HepG2 (cell line): ENCODE measurements at regions not wholly inside any gene's neighbourhood (a gene's known extent, or its start where the extent isn't known, plus 50 kb on each side); places are given as distances from the start of the nearest gene placed in this dataset.

Experiments used
- ATAC-seq: fragments of 200-7000 bp; cut with Tn5 transposase; 3 replicates; pipeline ENCODE4 v1.9.1; 2020; ENCODE audit warnings: mild to moderate bottlenecking, moderate library complexity
- BruUV-seq: library from RNA; stranded (reverse); fragments of 400-500 nt; replicated peaks from 2 replicates; lab custom pipeline; 2021; lab: Mats Ljungman, UMichigan
- CTCF ChIA-PET: fragments of 300-600 bp; formaldehyde crosslinking; extraction: SDS; loops from one replicate; lab custom pipeline; 2021; ENCODE audit warnings: low total read pairs, inconsistent platforms, low intra/inter-chr PET ratio; lab: Yijun Ruan, JAX
- POLR2A ChIA-PET: fragments of 350-600 bp; sonication (Branson Sonifier 250); formaldehyde crosslinking; loops from one replicate; lab custom pipeline; 2020; ENCODE audit warnings: antibody characterized with exemption, inconsistent platforms; lab: Yijun Ruan, JAX
- DNase-seq: peaks from one replicate; pipeline ENCODE4 v3.0.0-alpha.2; 2015; ENCODE audit warnings: low spot score
- FAIRE-seq: peaks from 3 replicates; lab custom pipeline; 2011; peaks lifted over from hg19 to GRCh38; lab: Jason Lieb, UNC
- H2AFZ ChIP-seq: one replicate; pipeline ENCODE4 v1.6.1; 2011; ENCODE audit warnings: low read length, inconsistent platforms
- H3K27ac ChIP-seq: fragments of 300-600 bp; 3 replicates; pipeline ENCODE4 v1.8.0; 2011; ENCODE audit warnings: mixed run types, mild to moderate bottlenecking, mixed read lengths, low read length, inconsistent platforms; ENCODE audit not compliant: insufficient read depth; ENCODE audit errors: extremely low read length
- H3K27me3 ChIP-seq, 2 experiments: fragments of 200-600 bp in 1 of 2; 2 replicates in 1 of 2; 3 replicates in 1 of 2; pipeline versions ENCODE4 v1.6.0 to v1.8.0; 2011; ENCODE audit warnings: low read length in 2 of 2, mild to moderate bottlenecking in 2 of 2, moderate library complexity in 2 of 2, inconsistent platforms in 1 of 2; ENCODE audit not compliant: insufficient read depth in 2 of 2, control insufficient read depth in 1 of 2
- H3K36me3 ChIP-seq, 2 experiments: fragments of 200-600 bp in 1 of 2; replicated peaks in 1 of 2; 2 replicates in 1 of 2; 3 replicates in 1 of 2; pipeline versions ENCODE4 v1.5.1 to v1.8.0; 2011; ENCODE audit warnings: low read length in 2 of 2, inconsistent platforms in 1 of 2; ENCODE audit not compliant: insufficient read depth in 2 of 2, control insufficient read depth in 1 of 2
- H3K4me1 ChIP-seq: 2 replicates; pipeline ENCODE4 v1.5.1; 2012; ENCODE audit warnings: low read length, inconsistent platforms; ENCODE audit not compliant: insufficient read depth
- H3K4me2 ChIP-seq: 2 replicates; pipeline ENCODE4 v1.6.0; 2011; ENCODE audit warnings: low read depth, low read length, inconsistent platforms
- H3K4me3 ChIP-seq, 3 experiments: fragments of 200-600 bp in 1 of 3; sonication (generic), shearing (Covaris generic) in 1 of 3; replicated peaks in 1 of 3; 2 replicates each; pipeline ENCODE4 v1.5.1; 2011 to 2016; ENCODE audit warnings: low read length in 3 of 3, inconsistent platforms in 2 of 3, low read depth in 2 of 3, mild to moderate bottlenecking in 2 of 3, control low read depth in 1 of 3, mixed read lengths in 1 of 3; ENCODE audit not compliant: insufficient read depth in 1 of 3
- H3K79me2 ChIP-seq: one replicate; pipeline ENCODE4 v1.6.1; 2011; ENCODE audit warnings: low read length, inconsistent platforms; ENCODE audit not compliant: insufficient read depth
- H3K9ac ChIP-seq: 2 replicates; pipeline ENCODE4 v1.6.0; 2011; ENCODE audit warnings: mild to moderate bottlenecking, low read depth, low read length, inconsistent platforms; ENCODE audit not compliant: insufficient read depth
- H3K9me3 ChIP-seq: 2 replicates; pipeline ENCODE4 v1.5.1; 2012; ENCODE audit warnings: mild to moderate bottlenecking, low read length
- H4K20me1 ChIP-seq: 2 replicates; pipeline ENCODE4 v1.6.0; 2011; ENCODE audit warnings: inconsistent platforms, mild to moderate bottlenecking, low read length, moderate library complexity; ENCODE audit not compliant: insufficient read depth
- AHR ChIP-seq: IDR thresholded peaks from 2 replicates; pipeline ENCODE4 v1.6.1; 2018; ENCODE audit warnings: missing genetic modification reagents, missing compliant biosample characterization
- ASH2L ChIP-seq: fragments of 300-600, 200-600 bp; sonication (generic); IDR thresholded peaks from 2 replicates; pipeline ENCODE4 v1.7.0; 2017; ENCODE audit warnings: low read depth, mild to moderate bottlenecking, moderate library complexity, mixed read lengths, low read length; ENCODE audit not compliant: insufficient read length
- ATF7-NPFF ChIP-seq: sonication (generic); formaldehyde crosslinking; IDR thresholded peaks from 2 replicates; pipeline ENCODE4 v1.8.1; 2023; ENCODE audit warnings: mild to moderate bottlenecking, low read depth, missing genetic modification reagents, moderate library complexity
- FLYWCH1 ChIP-seq: sonication (generic); formaldehyde crosslinking; IDR thresholded peaks from 2 replicates; pipeline ENCODE4 v1.8.1; 2023; ENCODE audit warnings: mild to moderate bottlenecking, missing genetic modification reagents
- FOXM1 ChIP-seq: sonication (generic); formaldehyde crosslinking; IDR thresholded peaks from 2 replicates; pipeline ENCODE4 v1.5.0; 2020; ENCODE audit warnings: missing genetic modification reagents
- HNRNPL ChIP-seq: fragments of 200-400 bp; formaldehyde crosslinking; IDR thresholded peaks from 2 replicates; pipeline ENCODE4 v1.6.1; 2017; ENCODE audit warnings: mild to moderate bottlenecking, low read depth, low read length
- MAX ChIP-seq: IDR thresholded peaks from 2 replicates; pipeline ENCODE4 v1.6.1; 2012; ENCODE audit warnings: inconsistent platforms
- MYC ChIP-seq: sonication (generic); formaldehyde crosslinking; IDR thresholded peaks from 2 replicates; pipeline ENCODE4 v1.9.0; 2021; ENCODE audit warnings: missing genetic modification reagents, borderline replicate concordance
- TAF1 ChIP-seq: sonication (generic); formaldehyde crosslinking; IDR thresholded peaks from 2 replicates; pipeline ENCODE4 v1.4.0; 2020; ENCODE audit warnings: missing genetic modification reagents
- ZBTB49 ChIP-seq: sonication (generic); formaldehyde crosslinking; IDR thresholded peaks from 2 replicates; pipeline ENCODE4 v1.4.0; 2020; ENCODE audit warnings: missing genetic modification reagents, borderline replicate concordance
- ZNF142 ChIP-seq: sonication (generic); formaldehyde crosslinking; IDR thresholded peaks from 2 replicates; pipeline ENCODE4 v1.4.0; 2020; ENCODE audit warnings: missing genetic modification reagents
- ZNF773 ChIP-seq: sonication (generic); formaldehyde crosslinking; IDR thresholded peaks from 2 replicates; pipeline ENCODE4 v1.4.0; 2020; ENCODE audit warnings: missing genetic modification reagents, borderline replicate concordance
- ZNF790 ChIP-seq: sonication (generic); formaldehyde crosslinking; IDR thresholded peaks from 2 replicates; pipeline ENCODE4 v1.8.0; 2022; ENCODE audit warnings: missing genetic modification reagents, mild to moderate bottlenecking, borderline replicate concordance
- ZSCAN31 ChIP-seq: sonication (generic); formaldehyde crosslinking; IDR thresholded peaks from 2 replicates; pipeline ENCODE4 v1.5.0; 2020; ENCODE audit warnings: low read depth, mild to moderate bottlenecking, missing genetic modification reagents
- WGBS: methylation state at CpG from one replicate; pipeline ENCODE4 v1.1.6; 2017; ENCODE audit warnings: low lambda C conversion rate; 5-methylcytosine and 5-hydroxymethylcytosine counted together
- in situ Hi-C: cut with HindIII; loops from 2 replicates; pipeline ENCODE4 v1.10.0; 2017; ENCODE audit warnings: low pct_unique_long_range_greater_than_20kb; ENCODE audit not compliant: extremely low pct_ligation_motif_present
- intact Hi-C: fragments of 100-400 bp; cut with micrococcal nuclease; formaldehyde crosslinking; loops from one replicate; pipeline ENCODE4 v1.10.0; 2022; ENCODE audit not compliant: unreplicated experiment

GRCh38 chr1:39105061-39105840, 79.1 kb downstream of the NDUFS5 start:
- H3K9me3 ChIP-seq: no peaks in the 10 kb centered on the region
- no peak overlapping the region for H2AFZ ChIP-seq
- H3K27me3 ChIP-seq: no peaks in the 10 kb centered on the region
- H3K27ac ChIP-seq: peak overlapping the region; percentile 69
- 0% methylated on average over 9 of the region's 116 CpGs for WGBS
- no peak for DNase-seq
- no peaks in the 10 kb centered on the region for H3K36me3 ChIP-seq
- no TSS peak for BruUV-seq
- CTCF ChIA-PET: interaction anchor here (1.3 to 1.9 kb wide), 2 partner anchors 86 to 153 kb away, joined by 4 to 7 read pairs; no protein-coding TSS in a partner anchor
- H3K79me2 ChIP-seq: peaks cover 30% of the 10 kb centered on the region
- peak overlapping the region; percentile 94 for H3K4me2 ChIP-seq
- no peaks in the 10 kb centered on the region for H4K20me1 ChIP-seq
- intact Hi-C loops (loop anchor here (5.0 kb wide), 1 partner anchor 67 kb away; no protein-coding TSS in a partner anchor), in situ Hi-C loops (no loop called here)
- POLR2A ChIA-PET: interaction anchor here (0.8 to 2.5 kb wide), 9 partner anchors 12 to 153 kb away, joined by 3 to 27 read pairs (median 4); partner anchors contain the start of gene NDUFS5
- peak overlapping the region; percentile 81 to 94 (median 93) for H3K4me3 ChIP-seq
- peak overlapping the region; percentile 82 for H3K9ac ChIP-seq
- peak; percentile 76 for ATAC-seq
- no peak for FAIRE-seq
- peaks cover 57% of the 10 kb centered on the region for H3K4me1 ChIP-seq
- peak; percentile 58; the same call in 1 of the 2 replicates for TF ChIP-seq MAX
- TF ChIP-seq MYC (CRISPR knock-in tag): peak; percentile 37; the same call in 1 of the 2 replicates
- TF ChIP-seq ZNF142 (CRISPR knock-in tag): peak; percentile 62; the same call in 1 of the 2 replicates
- TF ChIP-seq ZSCAN31 (CRISPR knock-in tag): peak; percentile 49; the same call in 1 of the 2 replicates
- TF ChIP-seq ZBTB49 (CRISPR knock-in tag): no peak
- TF ChIP-seq ASH2L: peak; percentile 64
- no peak for TF ChIP-seq AHR (CRISPR knock-in tag)
- TF ChIP-seq TAF1 (CRISPR knock-in tag): 0 out of 2 replicates have a peak, but pooled peaks have one; percentile 14
- TF ChIP-seq FOXM1 (CRISPR knock-in tag): 0 out of 2 replicates have a peak, but pooled peaks have one; percentile 23
- no peak for TF ChIP-seq HNRNPL
- TF ChIP-seq ATF7-NPFF (CRISPR knock-in tag): peak; percentile 77
- peak; percentile 25; the same call in 1 of the 2 replicates for TF ChIP-seq ZNF773 (CRISPR knock-in tag)
- TF ChIP-seq ZNF790: no peak
- no peak for TF ChIP-seq FLYWCH1
